GM12872 (cell line): ENCODE measurements at regions not wholly inside any gene's neighbourhood (a gene's known extent, or its start where the extent isn't known, plus 50 kb on each side); places are given as distances from the start of the nearest gene placed in this dataset.

Source experiments
- CTCF ChIP-seq: IDR thresholded peaks from 3 replicates; pipeline ENCODE4 v1.5.1; 2011; ENCODE audit warnings: low read depth, mild to moderate bottlenecking, low read length, moderate library complexity; ENCODE audit not compliant: insufficient read depth

- no peak for TF ChIP-seq CTCF
These were observed 143.3 kb downstream of the PRL start for GRCh38 chr6:22153384-22154158.

- TF ChIP-seq CTCF = no peak
These were observed 141.3 kb downstream of the PRL start for GRCh38 chr6:22155551-22155950.

GRCh38 chr6:22157233-22157632, 139.6 kb downstream of the PRL start:
- no peak for TF ChIP-seq CTCF

GRCh38 chr6:22164236-22164635, 132.6 kb downstream of the PRL start:
- TF ChIP-seq CTCF = no peak

- TF ChIP-seq CTCF = no peak
These were observed 123.5 kb downstream of the PRL start for GRCh38 chr6:22173311-22173710.

- TF ChIP-seq CTCF = no peak
These were observed 112.5 kb downstream of the PRL start for GRCh38 chr6:22184371-22184770.

GRCh38 chr6:22189946-22190345, 106.9 kb downstream of the PRL start:
- no peak for TF ChIP-seq CTCF
